Lower leg skin (tissue), 3 donors: ENCODE measurements at regions not wholly inside any gene's neighbourhood (a gene's known extent, or its start where the extent isn't known, plus 50 kb on each side); places are given as distances from the start of the nearest gene placed in this dataset.

Source experiments
- POLR2A ChIP-seq, 2 donors: fragments of 450-650 bp; IDR thresholded peaks; one replicate each; pipeline ENCODE4 v1.6.1; 2016 to 2017; ENCODE audit warnings: antibody characterized with exemption in 2 of 2, mild to moderate bottlenecking in 1 of 2, moderate library complexity in 1 of 2
- TF ChIP-seq, protein P1 (sequence below), 3 donors: fragments of 450-650 bp; IDR thresholded peaks; one replicate each; pipeline ENCODE4 v1.5.1; 2016; ENCODE audit warnings: antibody characterized with exemption in 3 of 3, mild to moderate bottlenecking in 3 of 3, moderate library complexity in 2 of 3

DNA sequence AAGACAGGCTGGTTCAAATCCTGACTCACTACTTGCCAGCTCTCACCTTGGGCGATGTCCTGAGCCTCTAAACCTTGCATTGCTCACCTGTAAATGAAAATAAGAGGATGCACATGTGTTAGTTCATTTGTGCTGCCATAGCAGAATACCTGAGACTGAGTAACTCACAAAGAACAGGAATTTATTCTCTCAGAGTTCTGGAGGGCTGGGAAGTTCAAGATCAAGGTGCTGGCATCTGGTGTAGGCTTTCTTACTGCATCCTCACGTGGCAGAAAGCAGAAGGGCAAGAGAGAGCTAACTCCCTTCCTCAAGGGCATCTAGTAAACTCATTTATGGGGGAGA, 222.7 kb downstream of the MTHFS start:
- no peak for TF ChIP-seq POLR2A (IDR thresholded peaks at IDR 0.05)
- TF ChIP-seq, protein P1, sequence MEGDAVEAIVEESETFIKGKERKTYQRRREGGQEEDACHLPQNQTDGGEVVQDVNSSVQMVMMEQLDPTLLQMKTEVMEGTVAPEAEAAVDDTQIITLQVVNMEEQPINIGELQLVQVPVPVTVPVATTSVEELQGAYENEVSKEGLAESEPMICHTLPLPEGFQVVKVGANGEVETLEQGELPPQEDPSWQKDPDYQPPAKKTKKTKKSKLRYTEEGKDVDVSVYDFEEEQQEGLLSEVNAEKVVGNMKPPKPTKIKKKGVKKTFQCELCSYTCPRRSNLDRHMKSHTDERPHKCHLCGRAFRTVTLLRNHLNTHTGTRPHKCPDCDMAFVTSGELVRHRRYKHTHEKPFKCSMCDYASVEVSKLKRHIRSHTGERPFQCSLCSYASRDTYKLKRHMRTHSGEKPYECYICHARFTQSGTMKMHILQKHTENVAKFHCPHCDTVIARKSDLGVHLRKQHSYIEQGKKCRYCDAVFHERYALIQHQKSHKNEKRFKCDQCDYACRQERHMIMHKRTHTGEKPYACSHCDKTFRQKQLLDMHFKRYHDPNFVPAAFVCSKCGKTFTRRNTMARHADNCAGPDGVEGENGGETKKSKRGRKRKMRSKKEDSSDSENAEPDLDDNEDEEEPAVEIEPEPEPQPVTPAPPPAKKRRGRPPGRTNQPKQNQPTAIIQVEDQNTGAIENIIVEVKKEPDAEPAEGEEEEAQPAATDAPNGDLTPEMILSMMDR (IDR thresholded peaks at IDR 0.05), result no peak
